SIG-M5 treated with dmso at 0.1 percent for 504 hours (cell line): ENCODE measurements at regions not wholly inside any gene's neighbourhood (a gene's known extent, or its start where the extent isn't known, plus 50 kb on each side); places are given as distances from the start of the nearest gene placed in this dataset.
A peak's percentile ranks its signal among the peaks of the same experiment; 100 is the strongest.

Experiments
- DNase-seq: peaks from one replicate; lab custom pipeline; 2025; ENCODE audit not compliant: unreplicated experiment; lab: John Stamatoyannopoulos, UW

GRCh38 chr2:129882476-129882875, 97.0 kb upstream of the RAB6C start:
- DNase-seq = no peak

- no peak for DNase-seq
Measured at GRCh38 chr2:129883121-129883520, 96.3 kb upstream of the RAB6C start.

- no peak for DNase-seq
Measured at GRCh38 chr2:129884221-129884786, 95.2 kb upstream of the RAB6C start.

GRCh38 chr2:129885735-129886134, 93.7 kb upstream of the RAB6C start:
- DNase-seq = peak; percentile 6

- DNase-seq = no peak
Measured at GRCh38 chr2:129887688-129888266, 91.7 kb upstream of the RAB6C start.

- DNase-seq = no peak
Measured at GRCh38 chr2:129888461-129888860, 91.0 kb upstream of the RAB6C start.

GRCh38 chr2:129888896-129889295, 90.6 kb upstream of the RAB6C start:
- no peak for DNase-seq

- DNase-seq = no peak
Measured at GRCh38 chr2:129891341-129892320, 87.8 kb upstream of the RAB6C start.

GRCh38 chr2:129892360-129892759, 87.1 kb upstream of the RAB6C start:
- no peak for DNase-seq

- no peak for DNase-seq
Measured at GRCh38 chr2:129892773-129893172, 86.7 kb upstream of the RAB6C start.

GRCh38 chr2:129893244-129893643, 86.2 kb upstream of the RAB6C start:
- DNase-seq = no peak

GRCh38 chr2:129894616-129895015, 84.8 kb upstream of the RAB6C start:
- DNase-seq = no peak

- no peak for DNase-seq
Measured at GRCh38 chr2:129895061-129895460, 84.4 kb upstream of the RAB6C start.

GRCh38 chr2:129895526-129896082, 83.9 kb upstream of the RAB6C start:
- DNase-seq = no peak

- DNase-seq = no peak
Measured at GRCh38 chr2:129896226-129897100, 83.0 kb upstream of the RAB6C start.

GRCh38 chr2:129901754-129902415, 77.6 kb upstream of the RAB6C start:
- DNase-seq = no peak

GRCh38 chr2:129902731-129903585, 76.5 kb upstream of the RAB6C start:
- DNase-seq = no peak

GRCh38 chr2:129903586-129904425, 75.7 kb upstream of the RAB6C start:
- DNase-seq = no peak
